ENCODE measurements at regions not wholly inside any gene's neighbourhood (a gene's known extent, or its start where the extent isn't known, plus 50 kb on each side); places are given as distances from the start of the nearest gene placed in this dataset.

GRCh38 chr15:46753946-46754345 is 963.4 kb upstream of the SEMA6D start:
- DNase-seq = no peak

- no peak for DNase-seq
Observed at GRCh38 chr15:46763091-46763490, 954.2 kb upstream of the SEMA6D start.

GRCh38 chr15:46764851-46765250 is 952.5 kb upstream of the SEMA6D start:
- DNase-seq = no peak

GRCh38 chr15:46766021-46766420 is 951.3 kb upstream of the SEMA6D start:
- DNase-seq = no peak

DNA sequence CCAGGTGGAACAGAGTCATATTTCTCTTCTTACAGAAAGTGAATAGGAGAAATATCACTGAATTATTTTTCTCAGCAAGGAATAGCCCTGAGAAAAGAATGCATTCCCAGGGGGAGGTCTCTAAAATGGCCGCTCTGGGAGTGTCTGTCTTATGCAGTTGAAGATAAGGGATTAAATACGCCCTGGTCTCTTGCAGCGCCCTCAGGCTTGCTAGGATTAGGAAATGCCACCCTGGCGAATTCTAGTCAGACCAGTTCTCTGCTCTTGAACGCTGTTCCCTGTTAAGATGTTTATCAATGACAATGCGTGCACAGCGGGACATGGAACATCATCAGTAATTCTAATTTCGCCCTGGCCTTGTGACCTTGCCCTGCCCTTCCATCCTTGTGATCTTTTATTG is 949.0 kb upstream of the SEMA6D start:
- DNase-seq = no peak

DNA sequence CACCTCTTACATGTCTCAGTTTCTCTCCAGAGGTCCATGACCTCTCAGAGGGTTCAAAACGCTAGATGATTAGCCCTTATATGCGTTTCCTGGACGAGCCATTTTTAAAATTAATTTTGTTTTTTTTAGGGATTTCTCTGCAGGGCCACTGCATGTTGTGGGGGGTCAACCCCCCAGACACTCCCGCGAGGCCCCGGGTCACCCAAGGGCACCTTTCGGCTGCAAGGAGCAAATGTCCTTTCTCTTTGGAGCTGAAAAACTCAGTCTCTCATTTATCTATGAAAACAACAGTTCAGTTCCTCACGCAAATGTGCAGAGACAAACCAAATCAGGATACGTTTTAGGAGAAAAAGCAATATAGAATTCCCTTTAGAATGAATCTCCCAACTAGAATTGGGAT is 944.3 kb upstream of the SEMA6D start:
- no peak for DNase-seq

GRCh38 chr15:46778876-46779275 is 938.4 kb upstream of the SEMA6D start:
- no peak for DNase-seq

- DNase-seq = no peak
Observed at GRCh38 chr15:46786590-46787285, 930.6 kb upstream of the SEMA6D start.

DNA sequence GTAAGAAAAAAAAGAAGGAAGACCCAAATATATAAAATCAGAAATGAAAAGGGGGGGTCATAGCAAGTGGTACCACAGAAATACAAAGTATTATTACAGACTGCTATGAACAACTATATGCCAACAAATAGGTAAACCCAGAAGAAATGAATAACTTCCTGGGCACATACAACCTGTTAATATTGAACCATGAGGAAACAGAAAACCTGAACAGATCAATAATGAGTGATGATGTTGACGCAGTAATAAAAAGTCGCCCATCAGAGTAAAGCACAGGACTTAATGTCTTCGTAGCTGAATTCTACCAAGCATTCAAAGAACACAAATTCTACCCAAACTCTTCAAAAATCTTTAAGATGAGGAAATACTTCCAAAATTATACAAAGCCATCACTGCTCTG is 921.6 kb upstream of the SEMA6D start:
- no peak for DNase-seq

- no peak for DNase-seq
Observed at GRCh38 chr15:46808834-46809233, 908.5 kb upstream of the SEMA6D start.

DNA sequence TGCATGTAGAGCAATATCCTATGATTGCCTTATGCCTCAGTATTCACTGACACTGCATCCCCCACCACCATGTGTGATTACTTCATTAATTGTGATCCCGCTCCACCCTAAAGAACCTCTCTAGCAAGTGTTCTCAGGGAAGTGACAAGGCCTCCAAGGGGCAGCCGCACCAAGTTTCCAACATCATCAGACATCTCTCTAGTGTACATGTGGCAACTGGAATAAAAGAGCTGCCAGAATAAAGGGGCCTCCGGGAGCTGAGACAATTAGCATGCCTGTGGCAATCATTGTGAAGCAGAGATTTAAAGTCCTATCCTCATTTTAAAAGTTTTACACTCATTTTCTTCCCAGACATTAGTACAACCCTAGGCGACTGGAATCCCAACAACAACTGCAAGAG is 902.1 kb upstream of the SEMA6D start:
- DNase-seq = no peak

GRCh38 chr15:46815765-46816164 is 901.5 kb upstream of the SEMA6D start:
- no peak for DNase-seq

- no peak for DNase-seq
Observed at GRCh38 chr15:46848704-46849103, 868.6 kb upstream of the SEMA6D start.

- no peak for DNase-seq
Observed at GRCh38 chr15:46853600-46853999, 863.7 kb upstream of the SEMA6D start.

DNA sequence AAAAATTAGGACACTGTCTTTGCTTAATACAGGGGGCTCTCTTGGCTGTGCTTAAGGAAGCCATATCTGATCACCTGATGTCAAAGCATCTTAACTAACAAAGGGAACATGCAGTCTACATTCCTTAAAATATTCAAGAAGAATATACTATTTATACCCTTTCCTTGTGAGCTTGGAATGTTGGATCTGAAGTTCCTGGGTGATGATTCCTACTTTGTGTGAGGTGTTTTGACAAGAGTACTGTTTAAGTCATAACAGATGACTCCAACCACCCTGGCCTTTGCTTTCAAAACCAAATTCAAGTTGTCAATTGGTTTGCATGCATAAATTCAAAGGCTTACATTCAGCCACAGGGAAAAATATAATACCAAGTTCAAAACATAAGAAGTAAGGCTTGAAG is 862.7 kb upstream of the SEMA6D start:
- DNase-seq = no peak

DNA sequence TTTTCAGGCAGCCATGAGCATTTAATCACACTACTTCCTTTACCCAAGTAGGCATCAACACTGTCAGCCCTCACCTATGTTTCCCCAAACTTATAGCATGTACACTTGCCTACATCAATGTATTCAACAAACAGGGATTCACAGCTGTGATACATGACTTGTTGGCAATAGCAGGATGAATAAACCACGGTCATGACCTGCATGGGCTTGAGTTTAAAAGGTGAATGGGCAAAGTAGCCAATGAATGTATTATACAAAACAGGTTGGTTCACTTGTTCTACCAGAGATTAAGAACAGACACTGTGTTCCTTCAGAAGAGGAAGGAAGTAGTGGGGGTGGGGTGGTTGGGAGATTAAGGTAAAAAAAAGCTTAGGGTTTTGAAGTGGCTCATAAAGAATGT is 861.9 kb upstream of the SEMA6D start:
- DNase-seq = no peak

DNA sequence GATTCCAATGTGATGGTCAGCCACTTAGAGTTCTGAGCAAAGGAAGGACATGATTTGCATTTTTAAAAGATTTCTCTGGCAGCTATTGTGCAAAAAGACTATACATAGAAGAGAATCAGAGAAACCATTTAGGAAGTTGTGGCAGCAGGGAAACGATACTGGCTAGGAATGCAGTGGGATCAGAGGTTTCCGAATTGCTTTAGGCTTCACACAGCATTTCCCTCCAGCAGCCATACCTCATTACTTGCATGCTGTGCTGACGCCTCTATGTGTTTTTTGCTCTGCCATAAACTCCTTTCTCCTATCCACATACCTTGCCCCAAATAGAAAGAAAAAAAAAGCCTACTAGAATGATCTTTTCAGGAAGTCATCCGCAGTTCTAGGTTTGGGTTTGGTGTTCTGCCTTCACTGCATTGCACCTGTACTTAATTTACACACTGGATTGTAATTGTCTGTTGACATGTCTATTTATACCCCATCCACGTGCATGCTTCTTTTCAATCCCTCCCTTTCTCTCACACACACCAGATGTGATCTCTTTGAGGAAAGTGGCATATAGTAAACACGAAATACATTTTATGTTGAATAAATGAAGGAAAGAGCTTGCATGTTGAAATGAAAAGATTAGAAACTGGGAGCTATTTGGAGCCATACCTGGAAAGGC is 860.3 kb upstream of the SEMA6D start:
- no peak for DNase-seq

DNA sequence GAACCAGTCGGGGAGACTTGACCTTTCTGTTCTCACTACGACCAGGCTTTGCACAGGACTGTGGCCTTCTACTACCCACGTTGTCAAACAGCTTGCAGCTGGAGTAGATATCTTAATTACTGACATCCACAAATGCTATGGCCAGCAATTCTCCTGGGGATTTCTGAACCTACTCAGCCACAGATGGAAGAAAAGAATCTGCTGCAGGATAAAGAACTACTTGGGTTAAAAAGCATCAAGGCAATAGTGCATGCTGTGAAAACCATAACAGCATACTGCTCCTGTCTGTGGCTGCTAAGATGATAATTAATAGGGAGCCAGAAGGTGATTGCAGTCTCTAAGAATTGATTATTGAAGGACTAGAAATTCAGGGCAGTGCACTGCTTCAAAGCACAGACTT is 859.2 kb upstream of the SEMA6D start:
- DNase-seq = no peak

- no peak for DNase-seq
Observed at GRCh38 chr15:46861796-46862195, 855.5 kb upstream of the SEMA6D start.

DNA sequence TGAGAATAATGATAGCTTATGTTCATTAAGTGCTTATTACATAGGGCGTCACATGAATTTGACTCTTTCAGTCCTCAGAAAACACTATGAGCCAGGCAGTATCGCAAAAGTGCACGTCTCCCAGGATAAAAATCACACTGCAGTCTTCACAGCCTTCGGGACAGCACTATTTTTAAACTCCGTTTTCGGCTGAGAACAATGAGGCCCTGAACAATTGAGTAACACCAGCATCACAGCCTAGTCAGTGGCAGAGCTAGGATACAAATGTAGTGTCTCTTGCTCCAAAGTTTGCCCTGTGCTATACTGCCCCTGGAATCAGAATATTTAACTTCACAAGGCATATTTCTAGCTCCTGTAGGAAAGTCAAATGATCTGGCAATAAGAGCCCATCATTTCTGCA is 852.1 kb upstream of the SEMA6D start:
- DNase-seq = no peak

- no peak for DNase-seq
Observed at GRCh38 chr15:46872286-46872980, 844.9 kb upstream of the SEMA6D start.

GRCh38 chr15:46872981-46873330 is 844.3 kb upstream of the SEMA6D start:
- DNase-seq = no peak

- no peak for DNase-seq
Observed at GRCh38 chr15:46879032-46879770, 838.1 kb upstream of the SEMA6D start.

- DNase-seq = no peak
Observed at GRCh38 chr15:46880791-46881190, 836.5 kb upstream of the SEMA6D start.

All from activated CD4-positive, alpha-beta T cell treated with anti-CD3 and anti-CD28 coated beads for 48 hours (primary cell).